Body of pancreas (tissue), 4 donors: ENCODE measurements at regions not wholly inside any gene's neighbourhood (a gene's known extent, or its start where the extent isn't known, plus 50 kb on each side); places are given as distances from the start of the nearest gene placed in this dataset.

Experiments
- CTCF ChIP-seq, 7 experiments: fragments of 450-650 bp in 4 of 7; fragments of 200-600 bp in 3 of 7; sonication (generic) in 3 of 7; IDR thresholded peaks; one replicate each; pipeline ENCODE4 v1.5.1; 2016 to 2019; ENCODE audit warnings: antibody characterized with exemption in 7 of 7
- POLR2A ChIP-seq, 3 donors: fragments of 450-650 bp; IDR thresholded peaks; one replicate each; pipeline ENCODE4 v1.6.1; 2016; ENCODE audit warnings: antibody characterized with exemption in 3 of 3, mild to moderate bottlenecking in 2 of 3

GRCh38 chr14:98888927-98889835 lies 382.8 kb downstream of the BCL11B start:
- TF ChIP-seq POLR2A (IDR thresholded peaks at IDR 0.05) (no peak), CTCF (IDR thresholded peaks at IDR 0.05) (no peak)
